SK-N-SH (cell line): ENCODE measurements at regions not wholly inside any gene's neighbourhood (a gene's known extent, or its start where the extent isn't known, plus 50 kb on each side); places are given as distances from the start of the nearest gene placed in this dataset.

Source experiments
- CTCF ChIA-PET: fragments of 300-600, 350-600 bp; formaldehyde crosslinking; extraction: SDS; loops from one replicate; lab custom pipeline; 2021; lab: Yijun Ruan, JAX
- POLR2A ChIA-PET: fragments of 350-600 bp; sonication (Branson Sonifier 250); formaldehyde crosslinking; extraction: SDS; loops from one replicate; lab custom pipeline; 2020; ENCODE audit warnings: antibody characterized with exemption, inconsistent platforms; lab: Yijun Ruan, JAX
- DNase-seq: peaks from one replicate; pipeline ENCODE4 v3.0.0; 2012
- H2AFZ ChIP-seq: fragments of 200-600 bp; sonication (generic); 2 replicates; pipeline ENCODE4 v1.8.1; 2016; ENCODE audit warnings: antibody characterized with exemption, mild to moderate bottlenecking, low read depth
- H3F3A ChIP-seq: fragments of 200-600 bp; sonication (generic); replicated peaks from 2 replicates; pipeline ENCODE3; 2016; ENCODE audit warnings: antibody characterized with exemption, mild to moderate bottlenecking; ENCODE audit not compliant: insufficient read depth
- H3K27ac ChIP-seq, 2 experiments: fragments of 200-500 bp in 1 of 2; fragments of 200-600 bp in 1 of 2; sonication (Bioruptor generic) in 1 of 2; sonication (generic), shearing (Covaris generic) in 1 of 2; 2 replicates each; pipeline versions ENCODE4 v1.5.1 to v1.6.1; 2014 to 2016; ENCODE audit warnings: low read depth in 2 of 2, inconsistent platforms in 1 of 2, low read length in 1 of 2, mild to moderate bottlenecking in 1 of 2, mixed read lengths in 1 of 2
- H3K27me3 ChIP-seq: fragments of 200-600 bp; sonication (generic), shearing (Covaris generic); 2 replicates; pipeline ENCODE4 v1.6.1; 2016; ENCODE audit warnings: mixed run types; ENCODE audit not compliant: insufficient read depth
- H3K36me3 ChIP-seq, 2 experiments: fragments of 200-500 bp in 1 of 2; fragments of 200-600 bp in 1 of 2; sonication (Bioruptor generic) in 1 of 2; sonication (generic) in 1 of 2; replicated peaks in 1 of 2; 2 replicates each; pipeline versions ENCODE3 to v1.5.1; 2014 to 2016; ENCODE audit warnings: low read length in 1 of 2, mild to moderate bottlenecking in 1 of 2; ENCODE audit not compliant: insufficient read depth in 2 of 2, control insufficient read depth in 1 of 2
- H3K4me1 ChIP-seq, 2 experiments: fragments of 200-500 bp in 1 of 2; fragments of 200-600 bp in 1 of 2; sonication (Bioruptor generic) in 1 of 2; sonication (generic), shearing (Covaris generic) in 1 of 2; 2 replicates each; pipeline versions ENCODE4 v1.5.1 to v1.6.1; 2014 to 2016; ENCODE audit warnings: low read depth in 1 of 2, low read length in 1 of 2, mixed run types in 1 of 2; ENCODE audit not compliant: insufficient read depth in 2 of 2, control insufficient read depth in 1 of 2
- H3K4me2 ChIP-seq: fragments of 200-600 bp; sonication (generic), shearing (Covaris generic); 2 replicates; pipeline ENCODE4 v1.6.1; 2017; ENCODE audit warnings: mixed run types
- H3K4me3 ChIP-seq, 2 experiments: fragments of 200-500 bp in 1 of 2; fragments of 200-600 bp in 1 of 2; sonication (Bioruptor generic) in 1 of 2; sonication (generic), shearing (Covaris generic) in 1 of 2; 2 replicates each; pipeline versions ENCODE4 v1.5.1 to v1.8.1; 2014 to 2016; ENCODE audit warnings: low read depth in 2 of 2, inconsistent platforms in 1 of 2, low read length in 1 of 2, mild to moderate bottlenecking in 1 of 2, mixed read lengths in 1 of 2, moderate library complexity in 1 of 2
- H3K79me2 ChIP-seq: fragments of 200-600 bp; sonication (generic); 2 replicates; pipeline ENCODE4 v1.8.1; 2017; ENCODE audit warnings: mild to moderate bottlenecking; ENCODE audit not compliant: insufficient read depth
- H3K9ac ChIP-seq: fragments of 200-600 bp; sonication (generic); 2 replicates; pipeline ENCODE4 v1.6.1; 2017; ENCODE audit warnings: mixed run types
- H3K9me2 ChIP-seq: fragments of 200-600 bp; sonication (generic); 2 replicates; pipeline ENCODE4 v1.6.1; 2017; ENCODE audit warnings: mixed run types
- H3K9me3 ChIP-seq: fragments of 200-600 bp; sonication (generic); 2 replicates; pipeline ENCODE4 v1.6.1; 2017; ENCODE audit warnings: mixed run types, mild to moderate bottlenecking, moderate library complexity
- H4K20me1 ChIP-seq: fragments of 200-600 bp; sonication (generic); 2 replicates; pipeline ENCODE4 v1.6.1; 2017; ENCODE audit warnings: mild to moderate bottlenecking, mixed run types; ENCODE audit not compliant: insufficient read depth
- EP300 ChIP-seq, 2 experiments: IDR thresholded peaks; 2 replicates each; pipeline versions ENCODE4 v1.4.0 to v1.6.1; 2012; ENCODE audit warnings: borderline replicate concordance in 1 of 2, low read depth in 1 of 2, low read length in 1 of 2
- EZH2phosphoT487 ChIP-seq: fragments of 200-600 bp; sonication (generic); IDR thresholded peaks from 2 replicates; pipeline ENCODE4 v1.6.1; 2017; ENCODE audit warnings: low read depth, mixed run types, mild to moderate bottlenecking, antibody characterized with exemption, moderate library complexity, borderline replicate concordance
- FOXJ3 ChIP-seq: sonication (generic); formaldehyde crosslinking; IDR thresholded peaks from 2 replicates; pipeline ENCODE4 v1.5.1; 2020; ENCODE audit warnings: mild to moderate bottlenecking, missing genetic modification reagents
- JUND ChIP-seq: IDR thresholded peaks from 2 replicates; pipeline ENCODE4 v1.4.0; 2012
- MAX ChIP-seq: IDR thresholded peaks from 2 replicates; pipeline ENCODE4 v1.4.0; 2012; ENCODE audit warnings: low read depth
- MEF2A ChIP-seq: IDR thresholded peaks from 2 replicates; pipeline ENCODE4 v1.4.0; 2012; ENCODE audit warnings: low read depth, borderline replicate concordance
- MXI1 ChIP-seq: IDR thresholded peaks from 2 replicates; pipeline ENCODE4 v1.6.1; 2012; ENCODE audit warnings: mild to moderate bottlenecking, low read depth, low read length, improper control_type of control experiment
- PBX3 ChIP-seq: IDR thresholded peaks from 2 replicates; pipeline ENCODE4; 2012
- POLR2AphosphoS5 ChIP-seq: IDR thresholded peaks from 2 replicates; pipeline ENCODE4 v1.6.1; 2012; ENCODE audit warnings: low read depth, low read length
- REST ChIP-seq: IDR thresholded peaks from 2 replicates; pipeline ENCODE4 v1.6.1; 2012; ENCODE audit warnings: mild to moderate bottlenecking, low read depth, low read length, moderate library complexity
- RFX5 ChIP-seq: IDR thresholded peaks from 2 replicates; pipeline ENCODE4 v1.6.1; 2012; ENCODE audit warnings: mild to moderate bottlenecking, improper control_type of control experiment, low read length
- RXRA ChIP-seq: IDR thresholded peaks from 2 replicates; pipeline ENCODE4 v1.4.0; 2012; ENCODE audit warnings: low read depth, mild to moderate bottlenecking, borderline replicate concordance
- SMC3 ChIP-seq: IDR thresholded peaks from 2 replicates; pipeline ENCODE4 v1.6.1; 2012; ENCODE audit warnings: low read depth, low read length, improper control_type of control experiment
- TCF12 ChIP-seq: IDR thresholded peaks from 2 replicates; pipeline ENCODE4 v1.4.0; 2012
- TEAD4 ChIP-seq: IDR thresholded peaks from 2 replicates; pipeline ENCODE4 v1.4.0; 2012; ENCODE audit warnings: mild to moderate bottlenecking, borderline replicate concordance; ENCODE audit not compliant: insufficient read depth
- USF1 ChIP-seq: IDR thresholded peaks from 2 replicates; pipeline ENCODE4 v1.4.0; 2012; ENCODE audit warnings: low read depth, borderline replicate concordance
- USF2 ChIP-seq: fragments of 150-350 bp; IDR thresholded peaks from 2 replicates; pipeline ENCODE4 v1.6.1; 2017; ENCODE audit warnings: antibody characterized with exemption, low read length, low read depth, borderline replicate concordance
- WGBS: methylation state at CpG from one replicate; pipeline ENCODE4 v1.1.6; 2017; ENCODE audit warnings: low lambda C conversion rate; 5-methylcytosine and 5-hydroxymethylcytosine counted together

- 2% methylated on average over 2 of the region's 2 CpGs for whole genome bisulfite sequencing
- H4K20me1 ChIP-seq, result no peaks in the 10 kb centered on the region
- H3K79me2 ChIP-seq, result no peaks in the 10 kb centered on the region
- TF ChIP-seq REST, result no peak
- TF ChIP-seq JUND, result no peak
- TF ChIP-seq PBX3, result no peak
- no peak for TF ChIP-seq MAX
- no peak for TF ChIP-seq USF2
- TF ChIP-seq RXRA, result no peak
- TF ChIP-seq RFX5, result no peak
- TF ChIP-seq TCF12, result no peak
- no peak for TF ChIP-seq FOXJ3 (CRISPR knock-in tag)
- TF ChIP-seq TEAD4, result no peak
- no peak for TF ChIP-seq EP300 (IDR thresholded peaks at IDR 0.05; ENCODE audit: borderline replicate concordance in 1 of 2, low read depth in 1 of 2, low read length in 1 of 2)
- H3K9ac ChIP-seq, result no peak overlapping the region
- no peak overlapping the region for H3K27ac ChIP-seq
- no peaks in the 10 kb centered on the region for H3K9me3 ChIP-seq
- no peak overlapping the region for H2AFZ ChIP-seq
- H3K36me3 ChIP-seq, result no peaks in the 10 kb centered on the region
- H3K27me3 ChIP-seq, result no peaks in the 10 kb centered on the region
- no peak overlapping the region for H3K4me2 ChIP-seq
- ChIA-PET CTCF (no interaction called here), POLR2A (no interaction called here)
- H3F3A ChIP-seq, result no peaks in the 10 kb centered on the region
- no peak for DNase-seq
- H3K4me1 ChIP-seq, result no peaks in the 10 kb centered on the region
- no peak overlapping the region for H3K4me3 ChIP-seq
- H3K9me2 ChIP-seq, result no peaks in the 10 kb centered on the region
Measured at GRCh38 chr2:147689220-147689909, 155.5 kb upstream of the ACVR2A start.

- no peaks in the 10 kb centered on the region for H3F3A ChIP-seq
- no peaks in the 10 kb centered on the region for H3K27me3 ChIP-seq
- no peak overlapping the region for H3K4me3 ChIP-seq
- no peaks in the 10 kb centered on the region for H3K79me2 ChIP-seq
- 0 out of 2 replicates have a peak, but pooled peaks cover 2% of the 10 kb centered on the region for H3K9me2 ChIP-seq
- WGBS, result 0% methylated on average over 1 of the region's 1 CpG
- no peak overlapping the region for H3K27ac ChIP-seq
- no peak overlapping the region for H3K9ac ChIP-seq
- H3K36me3 ChIP-seq, result no peaks in the 10 kb centered on the region
- no peaks in the 10 kb centered on the region for H4K20me1 ChIP-seq
- H3K4me1 ChIP-seq, result no peaks in the 10 kb centered on the region
- H2AFZ ChIP-seq, result no peak overlapping the region
- DNase-seq, result no peak
- CTCF ChIA-PET, result no interaction called here
- POLR2A ChIA-PET, result no interaction called here
- no peaks in the 10 kb centered on the region for H3K9me3 ChIP-seq
- H3K4me2 ChIP-seq, result no peak overlapping the region
- TF ChIP-seq RXRA, result no peak
- no peak for TF ChIP-seq REST
- TF ChIP-seq RFX5, result no peak
- TF ChIP-seq EZH2phosphoT487, result no peak
- no peak for TF ChIP-seq MXI1
- TF ChIP-seq USF1, result no peak
- TF ChIP-seq POLR2AphosphoS5, result no peak
- no peak for TF ChIP-seq JUND
- TF ChIP-seq MEF2A, result no peak
- TF ChIP-seq SMC3, result no peak
Measured at GRCh38 chr2:147688242-147688641, 156.6 kb upstream of the ACVR2A start.
